GM12878 (cell line): ENCODE measurements at regions not wholly inside any gene's neighbourhood (a gene's known extent, or its start where the extent isn't known, plus 50 kb on each side); places are given as distances from the start of the nearest gene placed in this dataset.

Experiments used
- CEBPB ChIP-seq, 2 experiments: fragments of 150-350 bp in 1 of 2; IDR thresholded peaks; 2 replicates each; pipeline ENCODE4 v1.6.1; 2012 to 2014; ENCODE audit warnings: low read depth in 2 of 2, low read length in 2 of 2, borderline replicate concordance in 1 of 2, inconsistent platforms in 1 of 2
- DPF2 ChIP-seq: fragments of 450-650 bp; IDR thresholded peaks from 2 replicates; pipeline ENCODE4 v1.6.1; 2017; ENCODE audit warnings: mild to moderate bottlenecking
- EED ChIP-seq: sonication (generic); IDR thresholded peaks from 2 replicates; pipeline ENCODE4 v1.6.1; 2016; ENCODE audit warnings: antibody characterized with exemption, low read depth
- JUNB ChIP-seq: IDR thresholded peaks from 2 replicates; pipeline ENCODE4 v1.6.1; 2016; ENCODE audit warnings: antibody characterized with exemption, mild to moderate bottlenecking
- NBN ChIP-seq: fragments of 450-650 bp; IDR thresholded peaks from 2 replicates; pipeline ENCODE4 v1.6.1; 2016
- NR2C2 ChIP-seq: IDR thresholded peaks from 2 replicates; pipeline ENCODE4 v1.6.1; 2011; ENCODE audit warnings: borderline replicate concordance, low read depth; ENCODE audit not compliant: control insufficient read depth, insufficient read length
- POLR2A ChIP-seq: IDR thresholded peaks from 2 replicates; pipeline ENCODE4 v1.6.1; 2011; ENCODE audit warnings: low read depth, mild to moderate bottlenecking, low read length
- SMAD1 ChIP-seq: fragments of 450-650 bp; IDR thresholded peaks from 2 replicates; pipeline ENCODE4 v1.6.1; 2018; ENCODE audit warnings: mild to moderate bottlenecking, low read depth; ENCODE audit not compliant: partially characterized antibody
- SPI1 ChIP-seq: IDR thresholded peaks from 2 replicates; pipeline ENCODE4 v1.6.1; 2011; ENCODE audit warnings: low read depth, mild to moderate bottlenecking, low read length, moderate library complexity, borderline replicate concordance; ENCODE audit not compliant: insufficient read depth
- SRF ChIP-seq, 2 experiments: IDR thresholded peaks; 2 replicates each; pipeline ENCODE4 v1.6.1; 2011; ENCODE audit warnings: low read depth in 2 of 2, low read length in 2 of 2, mild to moderate bottlenecking in 1 of 2, moderate library complexity in 1 of 2
- ZZZ3 ChIP-seq: IDR thresholded peaks from 2 replicates; pipeline ENCODE4 v1.6.1; 2011; ENCODE audit warnings: low read depth; ENCODE audit not compliant: control insufficient read depth, insufficient read length
- TF ChIP-seq, protein P1 (sequence below): fragments of 150-350 bp; IDR thresholded peaks from 2 replicates; pipeline ENCODE4 v1.6.1; 2014; ENCODE audit warnings: mild to moderate bottlenecking, low read depth, low read length
- TF ChIP-seq, protein P2 (sequence below): IDR thresholded peaks from 2 replicates; pipeline ENCODE4 v1.6.1; 2011; ENCODE audit warnings: low read depth, mild to moderate bottlenecking, low read length, moderate library complexity, borderline replicate concordance; ENCODE audit errors: extremely low read depth
- TF ChIP-seq, protein P3 (sequence below): fragments of 450-650 bp; IDR thresholded peaks from 2 replicates; pipeline ENCODE4 v1.6.1; 2016; ENCODE audit warnings: mild to moderate bottlenecking, moderate library complexity, borderline replicate concordance
- TF ChIP-seq, protein P4 (sequence below): IDR thresholded peaks from 2 replicates; pipeline ENCODE4 v1.6.1; 2012; ENCODE audit warnings: improper control_type of control experiment, low read depth, low read length; ENCODE audit not compliant: insufficient replicate concordance
- TF ChIP-seq, protein P5 (sequence below): fragments of 450-650 bp; IDR thresholded peaks from 2 replicates; pipeline ENCODE4 v1.6.1; 2017; ENCODE audit warnings: mild to moderate bottlenecking

DNA sequence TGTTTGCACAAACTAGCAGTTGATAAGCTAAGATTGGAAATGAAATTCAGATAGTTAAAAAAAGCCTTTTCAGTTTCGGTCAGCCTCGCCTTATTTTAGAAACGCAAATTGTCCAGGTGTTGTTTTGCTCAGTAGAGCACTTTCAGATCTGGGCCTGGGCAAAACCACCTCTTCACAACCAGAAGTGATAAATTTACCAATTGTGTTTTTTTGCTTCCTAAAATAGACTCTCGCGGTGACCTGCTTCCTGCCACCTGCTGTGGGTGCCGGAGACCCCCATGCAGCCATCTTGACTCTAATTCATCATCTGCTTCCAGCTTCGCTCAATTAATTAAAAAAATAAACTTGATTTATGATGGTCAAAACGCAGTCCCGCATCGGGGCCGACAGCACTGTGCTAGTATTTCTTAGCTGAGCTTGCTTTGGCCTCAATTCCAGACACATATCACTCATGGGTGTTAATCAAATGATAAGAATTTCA, 335.6 kb downstream of the TMEM121 start (continued):
- TF ChIP-seq, protein P1, sequence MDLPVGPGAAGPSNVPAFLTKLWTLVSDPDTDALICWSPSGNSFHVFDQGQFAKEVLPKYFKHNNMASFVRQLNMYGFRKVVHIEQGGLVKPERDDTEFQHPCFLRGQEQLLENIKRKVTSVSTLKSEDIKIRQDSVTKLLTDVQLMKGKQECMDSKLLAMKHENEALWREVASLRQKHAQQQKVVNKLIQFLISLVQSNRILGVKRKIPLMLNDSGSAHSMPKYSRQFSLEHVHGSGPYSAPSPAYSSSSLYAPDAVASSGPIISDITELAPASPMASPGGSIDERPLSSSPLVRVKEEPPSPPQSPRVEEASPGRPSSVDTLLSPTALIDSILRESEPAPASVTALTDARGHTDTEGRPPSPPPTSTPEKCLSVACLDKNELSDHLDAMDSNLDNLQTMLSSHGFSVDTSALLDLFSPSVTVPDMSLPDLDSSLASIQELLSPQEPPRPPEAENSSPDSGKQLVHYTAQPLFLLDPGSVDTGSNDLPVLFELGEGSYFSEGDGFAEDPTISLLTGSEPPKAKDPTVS = no peak
- TF ChIP-seq SPI1 = no peak
- TF ChIP-seq SMAD1 = peak; percentile 44
- TF ChIP-seq SRF (IDR thresholded peaks at IDR 0.05; ENCODE audit: low read depth in 2 of 2, low read length in 2 of 2) = 0 out of 4 replicates have a peak, but pooled peaks of 1 of the 2 experiments have one; percentile 4
- TF ChIP-seq NBN = peak; percentile 97
- peak in 1 of 2 experiments; percentile 97; a peak in 2 of 4 replicates for TF ChIP-seq CEBPB (IDR thresholded peaks at IDR 0.05; ENCODE audit: borderline replicate concordance in 1 of 2, low read depth in 2 of 2, low read length in 2 of 2)
- TF ChIP-seq, protein P2, sequence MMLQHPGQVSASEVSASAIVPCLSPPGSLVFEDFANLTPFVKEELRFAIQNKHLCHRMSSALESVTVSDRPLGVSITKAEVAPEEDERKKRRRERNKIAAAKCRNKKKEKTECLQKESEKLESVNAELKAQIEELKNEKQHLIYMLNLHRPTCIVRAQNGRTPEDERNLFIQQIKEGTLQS = no peak
- TF ChIP-seq ZZZ3 = no peak
- no peak for TF ChIP-seq NR2C2
- no peak for TF ChIP-seq POLR2A
- TF ChIP-seq JUNB = peak; percentile 90
- TF ChIP-seq, protein P3, sequence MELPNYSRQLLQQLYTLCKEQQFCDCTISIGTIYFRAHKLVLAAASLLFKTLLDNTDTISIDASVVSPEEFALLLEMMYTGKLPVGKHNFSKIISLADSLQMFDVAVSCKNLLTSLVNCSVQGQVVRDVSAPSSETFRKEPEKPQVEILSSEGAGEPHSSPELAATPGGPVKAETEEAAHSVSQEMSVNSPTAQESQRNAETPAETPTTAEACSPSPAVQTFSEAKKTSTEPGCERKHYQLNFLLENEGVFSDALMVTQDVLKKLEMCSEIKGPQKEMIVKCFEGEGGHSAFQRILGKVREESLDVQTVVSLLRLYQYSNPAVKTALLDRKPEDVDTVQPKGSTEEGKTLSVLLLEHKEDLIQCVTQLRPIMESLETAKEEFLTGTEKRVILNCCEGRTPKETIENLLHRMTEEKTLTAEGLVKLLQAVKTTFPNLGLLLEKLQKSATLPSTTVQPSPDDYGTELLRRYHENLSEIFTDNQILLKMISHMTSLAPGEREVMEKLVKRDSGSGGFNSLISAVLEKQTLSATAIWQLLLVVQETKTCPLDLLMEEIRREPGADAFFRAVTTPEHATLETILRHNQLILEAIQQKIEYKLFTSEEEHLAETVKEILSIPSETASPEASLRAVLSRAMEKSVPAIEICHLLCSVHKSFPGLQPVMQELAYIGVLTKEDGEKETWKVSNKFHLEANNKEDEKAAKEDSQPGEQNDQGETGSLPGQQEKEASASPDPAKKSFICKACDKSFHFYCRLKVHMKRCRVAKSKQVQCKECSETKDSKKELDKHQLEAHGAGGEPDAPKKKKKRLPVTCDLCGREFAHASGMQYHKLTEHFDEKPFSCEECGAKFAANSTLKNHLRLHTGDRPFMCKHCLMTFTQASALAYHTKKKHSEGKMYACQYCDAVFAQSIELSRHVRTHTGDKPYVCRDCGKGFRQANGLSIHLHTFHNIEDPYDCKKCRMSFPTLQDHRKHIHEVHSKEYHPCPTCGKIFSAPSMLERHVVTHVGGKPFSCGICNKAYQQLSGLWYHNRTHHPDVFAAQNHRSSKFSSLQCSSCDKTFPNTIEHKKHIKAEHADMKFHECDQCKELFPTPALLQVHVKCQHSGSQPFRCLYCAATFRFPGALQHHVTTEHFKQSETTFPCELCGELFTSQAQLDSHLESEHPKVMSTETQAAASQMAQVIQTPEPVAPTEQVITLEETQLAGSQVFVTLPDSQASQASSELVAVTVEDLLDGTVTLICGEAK = 0 out of 2 replicates have a peak, but pooled peaks have one; percentile 16
- TF ChIP-seq, protein P4, sequence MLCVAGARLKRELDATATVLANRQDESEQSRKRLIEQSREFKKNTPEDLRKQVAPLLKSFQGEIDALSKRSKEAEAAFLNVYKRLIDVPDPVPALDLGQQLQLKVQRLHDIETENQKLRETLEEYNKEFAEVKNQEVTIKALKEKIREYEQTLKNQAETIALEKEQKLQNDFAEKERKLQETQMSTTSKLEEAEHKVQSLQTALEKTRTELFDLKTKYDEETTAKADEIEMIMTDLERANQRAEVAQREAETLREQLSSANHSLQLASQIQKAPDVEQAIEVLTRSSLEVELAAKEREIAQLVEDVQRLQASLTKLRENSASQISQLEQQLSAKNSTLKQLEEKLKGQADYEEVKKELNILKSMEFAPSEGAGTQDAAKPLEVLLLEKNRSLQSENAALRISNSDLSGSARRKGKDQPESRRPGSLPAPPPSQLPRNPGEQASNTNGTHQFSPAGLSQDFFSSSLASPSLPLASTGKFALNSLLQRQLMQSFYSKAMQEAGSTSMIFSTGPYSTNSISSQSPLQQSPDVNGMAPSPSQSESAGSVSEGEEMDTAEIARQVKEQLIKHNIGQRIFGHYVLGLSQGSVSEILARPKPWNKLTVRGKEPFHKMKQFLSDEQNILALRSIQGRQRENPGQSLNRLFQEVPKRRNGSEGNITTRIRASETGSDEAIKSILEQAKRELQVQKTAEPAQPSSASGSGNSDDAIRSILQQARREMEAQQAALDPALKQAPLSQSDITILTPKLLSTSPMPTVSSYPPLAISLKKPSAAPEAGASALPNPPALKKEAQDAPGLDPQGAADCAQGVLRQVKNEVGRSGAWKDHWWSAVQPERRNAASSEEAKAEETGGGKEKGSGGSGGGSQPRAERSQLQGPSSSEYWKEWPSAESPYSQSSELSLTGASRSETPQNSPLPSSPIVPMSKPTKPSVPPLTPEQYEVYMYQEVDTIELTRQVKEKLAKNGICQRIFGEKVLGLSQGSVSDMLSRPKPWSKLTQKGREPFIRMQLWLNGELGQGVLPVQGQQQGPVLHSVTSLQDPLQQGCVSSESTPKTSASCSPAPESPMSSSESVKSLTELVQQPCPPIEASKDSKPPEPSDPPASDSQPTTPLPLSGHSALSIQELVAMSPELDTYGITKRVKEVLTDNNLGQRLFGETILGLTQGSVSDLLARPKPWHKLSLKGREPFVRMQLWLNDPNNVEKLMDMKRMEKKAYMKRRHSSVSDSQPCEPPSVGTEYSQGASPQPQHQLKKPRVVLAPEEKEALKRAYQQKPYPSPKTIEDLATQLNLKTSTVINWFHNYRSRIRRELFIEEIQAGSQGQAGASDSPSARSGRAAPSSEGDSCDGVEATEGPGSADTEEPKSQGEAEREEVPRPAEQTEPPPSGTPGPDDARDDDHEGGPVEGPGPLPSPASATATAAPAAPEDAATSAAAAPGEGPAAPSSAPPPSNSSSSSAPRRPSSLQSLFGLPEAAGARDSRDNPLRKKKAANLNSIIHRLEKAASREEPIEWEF = no peak
- TF ChIP-seq DPF2 = peak; percentile 93
- TF ChIP-seq, protein P5, sequence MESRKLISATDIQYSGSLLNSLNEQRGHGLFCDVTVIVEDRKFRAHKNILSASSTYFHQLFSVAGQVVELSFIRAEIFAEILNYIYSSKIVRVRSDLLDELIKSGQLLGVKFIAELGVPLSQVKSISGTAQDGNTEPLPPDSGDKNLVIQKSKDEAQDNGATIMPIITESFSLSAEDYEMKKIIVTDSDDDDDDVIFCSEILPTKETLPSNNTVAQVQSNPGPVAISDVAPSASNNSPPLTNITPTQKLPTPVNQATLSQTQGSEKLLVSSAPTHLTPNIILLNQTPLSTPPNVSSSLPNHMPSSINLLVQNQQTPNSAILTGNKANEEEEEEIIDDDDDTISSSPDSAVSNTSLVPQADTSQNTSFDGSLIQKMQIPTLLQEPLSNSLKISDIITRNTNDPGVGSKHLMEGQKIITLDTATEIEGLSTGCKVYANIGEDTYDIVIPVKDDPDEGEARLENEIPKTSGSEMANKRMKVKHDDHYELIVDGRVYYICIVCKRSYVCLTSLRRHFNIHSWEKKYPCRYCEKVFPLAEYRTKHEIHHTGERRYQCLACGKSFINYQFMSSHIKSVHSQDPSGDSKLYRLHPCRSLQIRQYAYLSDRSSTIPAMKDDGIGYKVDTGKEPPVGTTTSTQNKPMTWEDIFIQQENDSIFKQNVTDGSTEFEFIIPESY = 0 out of 2 replicates have a peak, but pooled peaks have one; percentile 20
- peak; percentile 83 for TF ChIP-seq EED
